Upper lobe of left lung (tissue), 6 donors: ENCODE measurements at regions not wholly inside any gene's neighbourhood (a gene's known extent, or its start where the extent isn't known, plus 50 kb on each side); places are given as distances from the start of the nearest gene placed in this dataset.

Experiments
- ATAC-seq, 2 donors: fragments of 200-7000 bp; cut with Tn5 transposase; one replicate each; pipeline ENCODE4 v1.9.1; 2022; ENCODE audit warnings: mild to moderate bottlenecking in 2 of 2, moderate library complexity in 2 of 2; ENCODE audit not compliant: low FRiP score in 2 of 2
- DNase-seq, 2 donors: peaks; one replicate each; pipeline ENCODE4 v3.0.0-alpha.2; 2019 to 2020
- H3K27ac ChIP-seq, 4 donors: fragments of 200-600 bp; sonication (generic); one replicate each; pipeline ENCODE4 v1.5.1; 2016 to 2019
- H3K27me3 ChIP-seq, 4 donors: fragments of 200-600 bp; sonication (generic); one replicate each; pipeline ENCODE4 v1.5.1; 2017 to 2019
- H3K36me3 ChIP-seq, 4 donors: fragments of 200-600 bp; sonication (generic); one replicate each; pipeline ENCODE4 v1.5.1; 2016 to 2019
- H3K4me1 ChIP-seq, 4 donors: fragments of 200-600 bp; sonication (generic); one replicate each; pipeline ENCODE4 v1.5.1; 2018 to 2019
- H3K4me3 ChIP-seq, 4 donors: fragments of 200-600 bp; sonication (generic); one replicate each; pipeline ENCODE4 v1.5.1; 2017 to 2019; ENCODE audit warnings: mild to moderate bottlenecking in 2 of 4, moderate library complexity in 1 of 4
- H3K9me3 ChIP-seq, 4 donors: fragments of 200-600 bp; sonication (generic); one replicate each; pipeline ENCODE4 v1.5.1; 2018 to 2019
- EP300 ChIP-seq, 4 donors: sonication (generic); formaldehyde crosslinking; IDR thresholded peaks; one replicate each; pipeline ENCODE4 v1.5.1; 2017; ENCODE audit warnings: antibody characterized with exemption in 4 of 4, control low read depth in 2 of 4
- POLR2A ChIP-seq, 4 donors: fragments of 450-650 bp; IDR thresholded peaks; one replicate each; pipeline ENCODE4 v1.5.1; 2016 to 2017; ENCODE audit warnings: antibody characterized with exemption in 4 of 4, mild to moderate bottlenecking in 2 of 4
- POLR2AphosphoS5 ChIP-seq, 2 donors: sonication (generic); formaldehyde crosslinking; IDR thresholded peaks; one replicate each; pipeline ENCODE4 v1.5.1; 2017; ENCODE audit warnings: antibody characterized with exemption in 2 of 2
- WGBS, 2 donors: methylation state at CpG; one replicate each; pipeline ENCODE4 v1.1.5; 2017 to 2018; 5-methylcytosine and 5-hydroxymethylcytosine counted together
- TF ChIP-seq, protein P1 (sequence below), 6 experiments: fragments of 450-650 bp in 4 of 6; fragments of 200-600 bp in 2 of 6; sonication (generic) in 2 of 6; IDR thresholded peaks; one replicate each; pipeline ENCODE4 v1.5.1; 2016 to 2019; ENCODE audit warnings: antibody characterized with exemption in 6 of 6
- donor health status: DM: no; HTN: no; CAD: no; lungs with moderate emphysema.
- donor health status: DM: no; HTN: yes; CAD: no; lungs with severe emphysema.

DNA sequence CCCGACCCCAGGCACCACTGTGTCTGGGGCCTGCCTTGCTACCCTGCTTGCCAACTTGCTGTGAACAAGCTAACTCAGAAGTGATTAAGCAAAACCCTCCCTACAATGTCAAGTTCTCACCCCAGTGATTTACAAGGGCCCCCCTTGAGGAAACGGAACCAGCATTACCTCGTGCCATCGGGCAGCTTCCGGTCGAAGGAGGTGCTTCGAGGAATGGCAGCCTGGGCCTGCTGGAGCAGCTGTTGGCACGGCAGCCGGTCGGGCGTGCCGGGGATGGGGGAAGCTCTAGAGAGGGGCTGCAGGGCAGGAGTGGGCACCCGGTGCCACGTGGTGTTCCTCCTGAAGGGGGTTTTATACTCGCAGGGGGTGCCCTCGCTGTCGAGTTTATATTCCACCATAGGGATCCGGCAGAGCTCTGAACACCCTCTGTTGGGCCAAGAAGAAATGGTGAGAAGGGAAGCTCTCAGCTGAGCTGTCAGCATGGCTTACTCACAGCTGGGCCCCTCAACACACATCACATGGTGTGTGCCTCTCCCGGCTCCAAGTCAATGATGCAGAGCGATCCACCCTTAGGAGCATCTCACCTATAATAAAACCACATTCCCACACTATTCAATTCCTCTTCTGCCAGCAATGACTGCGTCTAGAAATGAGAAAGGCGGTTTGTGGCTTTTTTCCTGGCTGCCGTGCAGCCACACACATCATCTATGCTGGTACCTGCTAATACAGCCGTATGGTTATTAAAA lies 184.4 kb downstream of the SIPA1L2 start:
- no peaks in the 10 kb centered on the region for H3K27me3 ChIP-seq
- no peaks in the 10 kb centered on the region for H3K4me1 ChIP-seq
- DNase-seq (peak in 1 of 2 donors; percentile 64), ATAC-seq (no peak)
- peaks cover 0 to 39% (median 11%) of the 10 kb centered on the region in 4 donors for H3K36me3 ChIP-seq
- 95 to 96% methylated on average over 22 to 24 of the region's 24 CpGs for WGBS, 2 donors
- H3K9me3 ChIP-seq = no peaks in the 10 kb centered on the region
- H3K4me3 ChIP-seq = no peak overlapping the region
- H3K27ac ChIP-seq = no peak overlapping the region
- TF ChIP-seq EP300 (IDR thresholded peaks at IDR 0.05) (no peak), POLR2A (IDR thresholded peaks at IDR 0.05) (no peak), POLR2AphosphoS5 (IDR thresholded peaks at IDR 0.05) (no peak)
- TF ChIP-seq, protein P1, sequence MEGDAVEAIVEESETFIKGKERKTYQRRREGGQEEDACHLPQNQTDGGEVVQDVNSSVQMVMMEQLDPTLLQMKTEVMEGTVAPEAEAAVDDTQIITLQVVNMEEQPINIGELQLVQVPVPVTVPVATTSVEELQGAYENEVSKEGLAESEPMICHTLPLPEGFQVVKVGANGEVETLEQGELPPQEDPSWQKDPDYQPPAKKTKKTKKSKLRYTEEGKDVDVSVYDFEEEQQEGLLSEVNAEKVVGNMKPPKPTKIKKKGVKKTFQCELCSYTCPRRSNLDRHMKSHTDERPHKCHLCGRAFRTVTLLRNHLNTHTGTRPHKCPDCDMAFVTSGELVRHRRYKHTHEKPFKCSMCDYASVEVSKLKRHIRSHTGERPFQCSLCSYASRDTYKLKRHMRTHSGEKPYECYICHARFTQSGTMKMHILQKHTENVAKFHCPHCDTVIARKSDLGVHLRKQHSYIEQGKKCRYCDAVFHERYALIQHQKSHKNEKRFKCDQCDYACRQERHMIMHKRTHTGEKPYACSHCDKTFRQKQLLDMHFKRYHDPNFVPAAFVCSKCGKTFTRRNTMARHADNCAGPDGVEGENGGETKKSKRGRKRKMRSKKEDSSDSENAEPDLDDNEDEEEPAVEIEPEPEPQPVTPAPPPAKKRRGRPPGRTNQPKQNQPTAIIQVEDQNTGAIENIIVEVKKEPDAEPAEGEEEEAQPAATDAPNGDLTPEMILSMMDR (IDR thresholded peaks at IDR 0.05) = no peak

- peak in 1 of 2 donors; percentile 48 for DNase-seq
- H3K9me3 ChIP-seq = no peaks in the 10 kb centered on the region
- H3K4me1 ChIP-seq = no peaks in the 10 kb centered on the region
- TF ChIP-seq, protein P1 (IDR thresholded peaks at IDR 0.05) = no peak
- TF ChIP-seq POLR2A (IDR thresholded peaks at IDR 0.05) (no peak), POLR2AphosphoS5 (IDR thresholded peaks at IDR 0.05) (no peak), EP300 (IDR thresholded peaks at IDR 0.05) (no peak)
- H3K27me3 ChIP-seq = no peaks in the 10 kb centered on the region
- ATAC-seq = no peak
- H3K4me3 ChIP-seq = no peak overlapping the region
- WGBS, 2 donors = 83 to 88% methylated on average over 7 of the region's 7 CpGs
- peaks cover 4 to 61% (median 22%) of the 10 kb centered on the region in 4 donors for H3K36me3 ChIP-seq
- H3K27ac ChIP-seq = no peak overlapping the region
Measured at GRCh38 chr1:232443372-232443771, 186.6 kb downstream of the SIPA1L2 start.

DNA sequence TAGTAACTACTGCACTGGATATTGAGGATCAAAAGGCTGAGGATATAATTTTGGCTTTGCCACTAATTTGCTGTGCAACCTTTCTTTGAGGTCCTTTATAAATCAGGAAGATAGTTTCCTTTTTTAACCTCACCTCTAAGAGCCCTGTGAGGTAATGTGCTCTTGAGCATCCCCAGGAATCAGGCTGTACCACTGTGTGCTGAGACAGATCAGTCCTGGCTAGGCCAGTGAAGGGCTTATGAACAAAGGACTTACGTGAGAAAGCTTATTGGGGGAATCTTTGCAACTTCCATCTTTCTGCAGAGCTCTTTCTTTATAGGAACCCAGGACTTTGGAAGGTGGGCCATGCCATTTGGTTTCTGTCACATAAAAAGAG lies 188.9 kb downstream of the SIPA1L2 start:
- H3K27ac ChIP-seq = no peak overlapping the region
- WGBS, 2 donors = 89 to 96% methylated on average over 1 of the region's 1 CpG
- peaks cover 4 to 73% (median 22%) of the 10 kb centered on the region in 4 donors for H3K36me3 ChIP-seq
- no peak for TF ChIP-seq POLR2AphosphoS5 (IDR thresholded peaks at IDR 0.05)
- H3K27me3 ChIP-seq = no peaks in the 10 kb centered on the region
- no peaks in the 10 kb centered on the region for H3K9me3 ChIP-seq
- no peak for DNase-seq
- no peak for ATAC-seq
- no peak overlapping the region for H3K4me3 ChIP-seq
- peaks cover under 1 to 3% (median 2%) of the 10 kb centered on the region in 4 donors for H3K4me1 ChIP-seq

GRCh38 chr1:232440325-232441035 lies 189.5 kb downstream of the SIPA1L2 start:
- H3K27me3 ChIP-seq = no peaks in the 10 kb centered on the region
- peaks cover 5 to 7% (median 6%) of the 10 kb centered on the region in 4 donors for H3K4me1 ChIP-seq
- H3K27ac ChIP-seq = no peak overlapping the region
- ATAC-seq = no peak
- TF ChIP-seq, protein P1 (IDR thresholded peaks at IDR 0.05) = no peak
- no peak for TF ChIP-seq POLR2AphosphoS5 (IDR thresholded peaks at IDR 0.05)
- no peak for TF ChIP-seq POLR2A (IDR thresholded peaks at IDR 0.05)
- no peak for TF ChIP-seq EP300 (IDR thresholded peaks at IDR 0.05)
- DNase-seq = no peak
- H3K36me3 ChIP-seq = peaks cover 4 to 72% (median 22%) of the 10 kb centered on the region in 4 donors
- 84 to 95% methylated on average over 11 of the region's 11 CpGs for WGBS, 2 donors
- no peaks in the 10 kb centered on the region for H3K9me3 ChIP-seq
- H3K4me3 ChIP-seq = no peak overlapping the region

GRCh38 chr1:232439011-232439410 lies 190.9 kb downstream of the SIPA1L2 start:
- Histone ChIP-seq H3K4me1 (peaks cover 5 to 8% (median 6%) of the 10 kb centered on the region in 4 donors), H3K9me3 (no peaks in the 10 kb centered on the region), H3K27me3 (no peaks in the 10 kb centered on the region), H3K4me3 (no peak overlapping the region), H3K36me3 (peaks cover 4 to 60% (median 20%) of the 10 kb centered on the region in 4 donors), H3K27ac (no peak overlapping the region)
- ATAC-seq (no peak), DNase-seq (peak in 1 of 2 donors; percentile 62)
- TF ChIP-seq, protein P1 (IDR thresholded peaks at IDR 0.05) = no peak
- no peak for TF ChIP-seq POLR2A (IDR thresholded peaks at IDR 0.05)
- no peak for TF ChIP-seq POLR2AphosphoS5 (IDR thresholded peaks at IDR 0.05)
- TF ChIP-seq EP300 (IDR thresholded peaks at IDR 0.05) = no peak
- WGBS, 2 donors = 99% methylated on average over 13 to 14 of the region's 18 CpGs
